HCT116 (cell line): ENCODE measurements at regions not wholly inside any gene's neighbourhood (a gene's known extent, or its start where the extent isn't known, plus 50 kb on each side); places are given as distances from the start of the nearest gene placed in this dataset.

Source experiments
- ATAC-seq: fragments of 200-7000 bp; cut with Tn5 transposase; 2 replicates; pipeline ENCODE4 v1.9.1; 2020; ENCODE audit warnings: mild to moderate bottlenecking, moderate library complexity
- BruUV-seq: library from RNA; stranded (reverse); fragments of 400-500 nt; replicated peaks from 2 replicates; lab custom pipeline; 2021; lab: Mats Ljungman, UMichigan
- CTCF ChIA-PET: fragments of 300-600 bp; sonication (Branson Sonifier 250); formaldehyde crosslinking; loops from one replicate; lab custom pipeline; 2021; ENCODE audit warnings: antibody characterized with exemption; lab: Charles Lee
- POLR2A ChIA-PET: fragments of 300-600, 350-600 bp; sonication (Branson Sonifier 250); formaldehyde crosslinking; loops from one replicate; lab custom pipeline; 2021; ENCODE audit warnings: antibody characterized with exemption; lab: Charles Lee
- RAD21 ChIA-PET, 2 experiments: fragments of 300-600 bp; sonication (Branson Sonifier 250); formaldehyde crosslinking; loops; one replicate each; lab custom pipeline; 2023; ENCODE audit warnings: low total read pairs in 2 of 2; ENCODE audit not compliant: uncharacterized antibody in 2 of 2, unreplicated experiment in 2 of 2, low non-redundant PET in 1 of 2; lab: Charles Lee
- DNase-seq: peaks from one replicate; pipeline ENCODE4 v3.0.0-alpha.2; 2010; ENCODE audit warnings: low read depth, low spot score
- H2AFZ ChIP-seq: fragments of 200-600 bp; shearing (Covaris generic), sonication (generic); 2 replicates; pipeline ENCODE4 v1.6.1; 2017; ENCODE audit warnings: low read depth, mixed run types, mixed read lengths, antibody characterized with exemption, low read length; ENCODE audit not compliant: poor library complexity, severe bottlenecking
- H3K27ac ChIP-seq: 2 replicates; pipeline ENCODE4 v1.5.1; 2012; ENCODE audit warnings: low read depth, low read length
- H3K27me3 ChIP-seq: fragments of 200-600 bp; sonication (generic); 2 replicates; pipeline ENCODE4 v1.6.1; 2016; ENCODE audit warnings: mixed run types, low read length, mixed read lengths; ENCODE audit not compliant: insufficient read depth
- H3K36me3 ChIP-seq, 2 experiments: fragments of 200-500 bp in 1 of 2; fragments of 200-600 bp in 1 of 2; sonication (Bioruptor generic) in 1 of 2; sonication (generic) in 1 of 2; 2 replicates each; pipeline versions ENCODE4 v1.5.1 to v1.6.1; 2014 to 2016; ENCODE audit warnings: low read length in 2 of 2, inconsistent platforms in 1 of 2, mixed read lengths in 1 of 2, mixed run types in 1 of 2; ENCODE audit not compliant: insufficient read depth in 2 of 2, control insufficient read depth in 1 of 2
- H3K4me1 ChIP-seq, 2 experiments: fragments of 200-600 bp in 1 of 2; sonication (generic) in 1 of 2; 2 replicates each; pipeline versions ENCODE4 v1.5.1 to v1.6.1; 2012 to 2017; ENCODE audit warnings: low read length in 2 of 2, inconsistent platforms in 1 of 2, mild to moderate bottlenecking in 1 of 2, mixed read lengths in 1 of 2, mixed run types in 1 of 2, moderate library complexity in 1 of 2; ENCODE audit not compliant: insufficient read depth in 2 of 2, control insufficient read depth in 1 of 2
- H3K4me2 ChIP-seq: fragments of 200-600 bp; sonication (generic); 2 replicates; pipeline ENCODE4 v1.6.1; 2017; ENCODE audit warnings: mixed run types, low read length, mixed read lengths
- H3K4me3 ChIP-seq, 2 experiments: fragments of 200-600 bp in 1 of 2; sonication (generic) in 1 of 2; replicated peaks in 1 of 2; 2 replicates each; pipeline ENCODE4 v1.5.1; 2011 to 2016; ENCODE audit warnings: low read length in 2 of 2, control low read depth in 1 of 2, low read depth in 1 of 2, mild to moderate bottlenecking in 1 of 2, mixed read lengths in 1 of 2, mixed run types in 1 of 2
- H3K79me2 ChIP-seq: fragments of 200-600 bp; sonication (generic); 2 replicates; pipeline ENCODE4 v1.6.1; 2017; ENCODE audit warnings: mild to moderate bottlenecking, mixed run types, low read length, moderate library complexity, mixed read lengths; ENCODE audit not compliant: insufficient read depth
- H3K9ac ChIP-seq: fragments of 200-600 bp; sonication (generic); 2 replicates; pipeline ENCODE4 v1.6.1; 2016; ENCODE audit warnings: low read length, mixed read lengths
- H3K9me2 ChIP-seq: fragments of 200-600 bp; sonication (generic), shearing (Covaris generic); 2 replicates; pipeline ENCODE4 v1.6.1; 2017; ENCODE audit warnings: mixed run types, mild to moderate bottlenecking, moderate library complexity; ENCODE audit not compliant: insufficient read depth
- H3K9me3 ChIP-seq, 2 experiments: fragments of 200-500 bp in 1 of 2; fragments of 200-600 bp in 1 of 2; sonication (Bioruptor generic) in 1 of 2; sonication (generic) in 1 of 2; 2 replicates each; pipeline ENCODE4 v1.6.1; 2014 to 2017; ENCODE audit warnings: low read length in 2 of 2, mixed read lengths in 2 of 2, inconsistent platforms in 1 of 2, low read depth in 1 of 2, mild to moderate bottlenecking in 1 of 2, mixed run types in 1 of 2, moderate library complexity in 1 of 2; ENCODE audit not compliant: control insufficient read depth in 1 of 2, insufficient read depth in 1 of 2
- H4K20me1 ChIP-seq: fragments of 200-600 bp; sonication (generic), shearing (Covaris generic); 2 replicates; pipeline ENCODE4 v1.6.1; 2017; ENCODE audit warnings: mixed run types, mild to moderate bottlenecking, moderate library complexity; ENCODE audit not compliant: insufficient read depth
- CBX3 ChIP-seq: IDR thresholded peaks from 2 replicates; pipeline ENCODE4 v1.6.1; 2012; ENCODE audit warnings: low read depth
- ELF1 ChIP-seq: IDR thresholded peaks from 2 replicates; pipeline ENCODE4 v1.6.1; 2012; ENCODE audit warnings: low read depth, borderline replicate concordance
- EZH2phosphoT487 ChIP-seq: fragments of 200-600 bp; IDR thresholded peaks from 2 replicates; pipeline ENCODE4 v1.6.1; 2018; ENCODE audit warnings: antibody characterized with exemption, borderline replicate concordance
- JUND ChIP-seq: IDR thresholded peaks from 2 replicates; pipeline ENCODE4 v1.6.1; 2012
- POLR2AphosphoS5 ChIP-seq: IDR thresholded peaks from 2 replicates; pipeline ENCODE4 v1.6.1; 2011; ENCODE audit warnings: mild to moderate bottlenecking, low read depth, low read length, moderate library complexity
- RAD21 ChIP-seq: IDR thresholded peaks from 2 replicates; pipeline ENCODE4 v1.6.1; 2012; ENCODE audit warnings: low read depth, mild to moderate bottlenecking
- SIN3A ChIP-seq: IDR thresholded peaks from 2 replicates; pipeline ENCODE4 v1.6.1; 2012; ENCODE audit warnings: low read depth
- SP1 ChIP-seq: IDR thresholded peaks from 2 replicates; pipeline ENCODE4 v1.6.1; 2012; ENCODE audit warnings: low read depth
- SRF ChIP-seq: IDR thresholded peaks from 2 replicates; pipeline ENCODE4 v1.6.1; 2012; ENCODE audit warnings: low read depth
- TCF7L2 ChIP-seq: IDR thresholded peaks from 2 replicates; pipeline ENCODE4 v1.7.0; 2011; ENCODE audit warnings: borderline replicate concordance, inconsistent platforms; ENCODE audit not compliant: insufficient read depth, insufficient read length; ENCODE audit errors: extremely low read depth
- YY1 ChIP-seq: IDR thresholded peaks from 2 replicates; pipeline ENCODE4 v1.6.1; 2011; ENCODE audit warnings: low read length, low read depth, moderate library complexity, mild to moderate bottlenecking; ENCODE audit not compliant: insufficient replicate concordance; ENCODE audit errors: extremely low read depth
- intact Hi-C: fragments of 100-400 bp; cut with micrococcal nuclease; formaldehyde crosslinking; loops from 2 replicates; pipeline ENCODE4 v1.10.0; 2022
- TF ChIP-seq, protein P1 (sequence below): IDR thresholded peaks from 2 replicates; pipeline ENCODE4 v1.6.1; 2012; ENCODE audit warnings: low read depth
- TF ChIP-seq, protein P2 (sequence below), 3 experiments: fragments of 200-600 bp in 1 of 3; sonication (generic) in 1 of 3; IDR thresholded peaks in 2 of 3; conservative IDR thresholded peaks in 1 of 3; 2 replicates each; pipeline ENCODE4 v1.5.1; 2012 to 2017; ENCODE audit warnings: low read depth in 2 of 3, low read length in 2 of 3, antibody characterized with exemption in 1 of 3, borderline replicate concordance in 1 of 3, control low read depth in 1 of 3, mild to moderate bottlenecking in 1 of 3, mixed read lengths in 1 of 3, mixed run types in 1 of 3, moderate library complexity in 1 of 3; ENCODE audit not compliant: insufficient read depth in 1 of 3
- TF ChIP-seq, protein P3 (sequence below): IDR thresholded peaks from 2 replicates; pipeline ENCODE4 v1.6.1; 2011; ENCODE audit warnings: mild to moderate bottlenecking, low read length, moderate library complexity; ENCODE audit not compliant: insufficient replicate concordance; ENCODE audit errors: extremely low read depth
- TF ChIP-seq, protein P4 (sequence below): IDR thresholded peaks from 2 replicates; pipeline ENCODE4 v1.6.1; 2012

DNA sequence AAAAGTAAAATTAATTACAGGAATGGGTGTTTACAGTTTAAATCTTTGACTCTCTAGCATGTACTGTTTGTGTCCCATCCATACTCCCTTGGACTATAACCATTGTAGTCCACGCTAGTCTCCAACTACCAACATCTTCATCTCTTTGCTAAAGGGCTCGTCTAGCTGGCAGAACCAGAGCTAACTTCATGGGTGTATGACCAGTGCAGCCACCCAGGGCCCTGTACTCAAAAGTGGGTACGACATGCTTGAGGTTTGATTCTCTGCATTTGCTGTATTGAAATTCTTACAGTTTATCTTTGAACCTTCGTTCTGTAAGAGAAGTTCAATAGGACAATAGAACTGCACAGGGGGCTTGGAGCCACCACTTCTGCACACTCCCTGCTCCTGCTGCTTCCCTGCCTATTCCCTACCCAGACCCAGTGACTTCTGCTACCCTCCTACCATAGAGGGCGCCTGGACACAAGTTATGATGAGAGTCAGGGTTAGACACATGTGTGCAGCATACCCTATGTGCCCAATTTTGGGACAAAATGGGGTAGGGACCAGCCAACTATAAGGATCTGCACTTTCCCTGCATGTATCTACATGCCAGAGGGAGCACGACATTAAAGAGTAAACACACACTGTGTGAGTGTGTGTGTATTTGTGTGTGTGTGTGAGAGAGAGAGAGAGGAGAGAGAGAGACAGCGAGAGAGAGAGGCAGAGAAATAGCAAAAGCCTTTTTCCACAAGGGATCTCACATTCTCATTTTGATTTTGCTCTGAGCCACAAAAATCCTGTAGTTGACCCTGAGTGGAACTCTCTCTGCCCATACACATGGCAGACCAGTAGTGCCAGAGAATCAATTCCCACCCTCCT is 59.0 kb upstream of the NECTIN3 start:
- Histone ChIP-seq H3K79me2 (no peaks in the 10 kb centered on the region), H3K9me3 (no peaks in the 10 kb centered on the region), H3K27ac (no peak overlapping the region), H3K4me2 (no peak overlapping the region), H3K9ac (no peak overlapping the region), H3K4me1 (0 out of 4 replicates have a peak, but pooled peaks cover 0 to 6% of the 10 kb centered on the region in 2 experiments), H4K20me1 (no peaks in the 10 kb centered on the region), H3K9me2 (no peaks in the 10 kb centered on the region), H2AFZ (peak overlapping the region; percentile 82), H3K27me3 (no peaks in the 10 kb centered on the region), H3K36me3 (no peaks in the 10 kb centered on the region)
- peak; percentile 100 for ATAC-seq
- ChIA-PET CTCF (interaction anchor here (1.1 kb wide), 1 partner anchor 68 kb away, joined by 8 read pairs; no protein-coding TSS in a partner anchor), RAD21 (no interaction called here), POLR2A (no interaction called here)
- DNase-seq = peak; percentile 39
- intact Hi-C loops = loop anchor here (1.0 to 10.0 kb wide), 4 partner anchors 326 to 1478 kb away; no protein-coding TSS in a partner anchor
- BruUV-seq = no TSS peak
- TF ChIP-seq CBX3 = no peak; the same call in 1 of the 2 replicates
- TF ChIP-seq ELF1 = no peak
- TF ChIP-seq SIN3A = no peak
- TF ChIP-seq YY1 = no peak
- TF ChIP-seq, protein P1, sequence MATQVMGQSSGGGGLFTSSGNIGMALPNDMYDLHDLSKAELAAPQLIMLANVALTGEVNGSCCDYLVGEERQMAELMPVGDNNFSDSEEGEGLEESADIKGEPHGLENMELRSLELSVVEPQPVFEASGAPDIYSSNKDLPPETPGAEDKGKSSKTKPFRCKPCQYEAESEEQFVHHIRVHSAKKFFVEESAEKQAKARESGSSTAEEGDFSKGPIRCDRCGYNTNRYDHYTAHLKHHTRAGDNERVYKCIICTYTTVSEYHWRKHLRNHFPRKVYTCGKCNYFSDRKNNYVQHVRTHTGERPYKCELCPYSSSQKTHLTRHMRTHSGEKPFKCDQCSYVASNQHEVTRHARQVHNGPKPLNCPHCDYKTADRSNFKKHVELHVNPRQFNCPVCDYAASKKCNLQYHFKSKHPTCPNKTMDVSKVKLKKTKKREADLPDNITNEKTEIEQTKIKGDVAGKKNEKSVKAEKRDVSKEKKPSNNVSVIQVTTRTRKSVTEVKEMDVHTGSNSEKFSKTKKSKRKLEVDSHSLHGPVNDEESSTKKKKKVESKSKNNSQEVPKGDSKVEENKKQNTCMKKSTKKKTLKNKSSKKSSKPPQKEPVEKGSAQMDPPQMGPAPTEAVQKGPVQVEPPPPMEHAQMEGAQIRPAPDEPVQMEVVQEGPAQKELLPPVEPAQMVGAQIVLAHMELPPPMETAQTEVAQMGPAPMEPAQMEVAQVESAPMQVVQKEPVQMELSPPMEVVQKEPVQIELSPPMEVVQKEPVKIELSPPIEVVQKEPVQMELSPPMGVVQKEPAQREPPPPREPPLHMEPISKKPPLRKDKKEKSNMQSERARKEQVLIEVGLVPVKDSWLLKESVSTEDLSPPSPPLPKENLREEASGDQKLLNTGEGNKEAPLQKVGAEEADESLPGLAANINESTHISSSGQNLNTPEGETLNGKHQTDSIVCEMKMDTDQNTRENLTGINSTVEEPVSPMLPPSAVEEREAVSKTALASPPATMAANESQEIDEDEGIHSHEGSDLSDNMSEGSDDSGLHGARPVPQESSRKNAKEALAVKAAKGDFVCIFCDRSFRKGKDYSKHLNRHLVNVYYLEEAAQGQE = no peak
- no peak for TF ChIP-seq SRF
- TF ChIP-seq POLR2AphosphoS5 = no peak
- TF ChIP-seq, protein P2, sequence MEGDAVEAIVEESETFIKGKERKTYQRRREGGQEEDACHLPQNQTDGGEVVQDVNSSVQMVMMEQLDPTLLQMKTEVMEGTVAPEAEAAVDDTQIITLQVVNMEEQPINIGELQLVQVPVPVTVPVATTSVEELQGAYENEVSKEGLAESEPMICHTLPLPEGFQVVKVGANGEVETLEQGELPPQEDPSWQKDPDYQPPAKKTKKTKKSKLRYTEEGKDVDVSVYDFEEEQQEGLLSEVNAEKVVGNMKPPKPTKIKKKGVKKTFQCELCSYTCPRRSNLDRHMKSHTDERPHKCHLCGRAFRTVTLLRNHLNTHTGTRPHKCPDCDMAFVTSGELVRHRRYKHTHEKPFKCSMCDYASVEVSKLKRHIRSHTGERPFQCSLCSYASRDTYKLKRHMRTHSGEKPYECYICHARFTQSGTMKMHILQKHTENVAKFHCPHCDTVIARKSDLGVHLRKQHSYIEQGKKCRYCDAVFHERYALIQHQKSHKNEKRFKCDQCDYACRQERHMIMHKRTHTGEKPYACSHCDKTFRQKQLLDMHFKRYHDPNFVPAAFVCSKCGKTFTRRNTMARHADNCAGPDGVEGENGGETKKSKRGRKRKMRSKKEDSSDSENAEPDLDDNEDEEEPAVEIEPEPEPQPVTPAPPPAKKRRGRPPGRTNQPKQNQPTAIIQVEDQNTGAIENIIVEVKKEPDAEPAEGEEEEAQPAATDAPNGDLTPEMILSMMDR (IDR thresholded peaks at IDR 0.05 in 2 of 3, conservative IDR thresholded peaks at IDR 0.05 in 1 of 3; ENCODE audit: borderline replicate concordance in 1 of 3, insufficient read depth in 1 of 3, low read depth in 2 of 3, low read length in 2 of 3) = peak; percentile 39 to 58 (median 49); a peak in 5 of 6 replicates
- TF ChIP-seq, protein P3, sequence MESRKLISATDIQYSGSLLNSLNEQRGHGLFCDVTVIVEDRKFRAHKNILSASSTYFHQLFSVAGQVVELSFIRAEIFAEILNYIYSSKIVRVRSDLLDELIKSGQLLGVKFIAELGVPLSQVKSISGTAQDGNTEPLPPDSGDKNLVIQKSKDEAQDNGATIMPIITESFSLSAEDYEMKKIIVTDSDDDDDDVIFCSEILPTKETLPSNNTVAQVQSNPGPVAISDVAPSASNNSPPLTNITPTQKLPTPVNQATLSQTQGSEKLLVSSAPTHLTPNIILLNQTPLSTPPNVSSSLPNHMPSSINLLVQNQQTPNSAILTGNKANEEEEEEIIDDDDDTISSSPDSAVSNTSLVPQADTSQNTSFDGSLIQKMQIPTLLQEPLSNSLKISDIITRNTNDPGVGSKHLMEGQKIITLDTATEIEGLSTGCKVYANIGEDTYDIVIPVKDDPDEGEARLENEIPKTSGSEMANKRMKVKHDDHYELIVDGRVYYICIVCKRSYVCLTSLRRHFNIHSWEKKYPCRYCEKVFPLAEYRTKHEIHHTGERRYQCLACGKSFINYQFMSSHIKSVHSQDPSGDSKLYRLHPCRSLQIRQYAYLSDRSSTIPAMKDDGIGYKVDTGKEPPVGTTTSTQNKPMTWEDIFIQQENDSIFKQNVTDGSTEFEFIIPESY = no peak
- no peak for TF ChIP-seq SP1
- no peak for TF ChIP-seq TCF7L2
- TF ChIP-seq RAD21 = peak; percentile 79
- TF ChIP-seq, protein P4, sequence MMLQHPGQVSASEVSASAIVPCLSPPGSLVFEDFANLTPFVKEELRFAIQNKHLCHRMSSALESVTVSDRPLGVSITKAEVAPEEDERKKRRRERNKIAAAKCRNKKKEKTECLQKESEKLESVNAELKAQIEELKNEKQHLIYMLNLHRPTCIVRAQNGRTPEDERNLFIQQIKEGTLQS = no peak
- TF ChIP-seq JUND = no peak
- TF ChIP-seq EZH2phosphoT487 = no peak
- TF ChIP-seq, all 23 proteins: peak for 2
- H3K4me3 ChIP-seq = no peak overlapping the region
